ENCODE measurements at regions not wholly inside any gene's neighbourhood (a gene's known extent, or its start where the extent isn't known, plus 50 kb on each side); places are given as distances from the start of the nearest gene placed in this dataset.

- Histone ChIP-seq H3K9me3 (ENCODE audit: low read depth) (no peaks in the 10 kb centered on the region), H3K4me2 (no peak overlapping the region), H3F3A (ENCODE audit: low read depth) (no peaks in the 10 kb centered on the region), H3K27ac (no peak overlapping the region), H3K4me1 (no peaks in the 10 kb centered on the region), H4K20me1 (ENCODE audit: low read depth) (no peaks in the 10 kb centered on the region), H3K79me2 (ENCODE audit: low read depth) (no peaks in the 10 kb centered on the region), H3K4me3 (no peak overlapping the region), H2AFZ (replicated peaks) (no peak overlapping the region), H3K9ac (no peak overlapping the region), H3K36me3 (no peaks in the 10 kb centered on the region), H3K27me3 (no peaks in the 10 kb centered on the region)
- no peak for DNase-seq (ENCODE audit: low spot score)
- Mint-ChIP-seq H3K9me3 (no peaks in the 10 kb centered on the region), H3K4me1 (no peaks in the 10 kb centered on the region), H3K36me3 (no peaks in the 10 kb centered on the region), H3K4me3 (no peak overlapping the region), H3K27ac (no peak overlapping the region), H3K27me3 (ENCODE audit: insufficient read depth, low read depth) (no peaks in the 10 kb centered on the region)
- TF ChIP-seq EZH2phosphoT487 (IDR thresholded peaks at IDR 0.05) = no peak
- no peak for TF ChIP-seq EZH2 (IDR thresholded peaks at IDR 0.05)
- TF ChIP-seq CTCF (IDR thresholded peaks at IDR 0.05) = no peak
Measured at GRCh38 chr7:106767078-106767477, 98.0 kb upstream of the PIK3CG start.

- Mint-ChIP-seq H3K4me1 (no peaks in the 10 kb centered on the region), H3K4me3 (no peak overlapping the region), H3K27ac (no peak overlapping the region), H3K9me3 (no peaks in the 10 kb centered on the region), H3K27me3 (ENCODE audit: insufficient read depth, low read depth) (no peaks in the 10 kb centered on the region), H3K36me3 (no peaks in the 10 kb centered on the region)
- H3K9ac ChIP-seq = no peak overlapping the region
- H3K4me2 ChIP-seq = no peak overlapping the region
- H3K79me2 ChIP-seq (ENCODE audit: low read depth) = no peaks in the 10 kb centered on the region
- no peak for DNase-seq (ENCODE audit: low spot score)
- no peaks in the 10 kb centered on the region for H4K20me1 ChIP-seq (ENCODE audit: low read depth)
- no peak overlapping the region for H3K27ac ChIP-seq
- H3K36me3 ChIP-seq = no peaks in the 10 kb centered on the region
- no peaks in the 10 kb centered on the region for H3K4me1 ChIP-seq
- no peaks in the 10 kb centered on the region for H3K9me3 ChIP-seq (ENCODE audit: low read depth)
- no peak for TF ChIP-seq EZH2 (IDR thresholded peaks at IDR 0.05)
- TF ChIP-seq CTCF (IDR thresholded peaks at IDR 0.05) = no peak
- no peak for TF ChIP-seq EZH2phosphoT487 (IDR thresholded peaks at IDR 0.05)
- no peaks in the 10 kb centered on the region for H3F3A ChIP-seq (ENCODE audit: low read depth)
- no peaks in the 10 kb centered on the region for H3K27me3 ChIP-seq
- no peak overlapping the region for H2AFZ ChIP-seq (replicated peaks)
- no peak overlapping the region for H3K4me3 ChIP-seq
Measured at GRCh38 chr7:106767498-106768323, 97.4 kb upstream of the PIK3CG start.

GRCh38 chr7:106768324-106768751 lies 96.7 kb upstream of the PIK3CG start:
- Histone ChIP-seq H3K79me2 (ENCODE audit: low read depth) (no peaks in the 10 kb centered on the region), H3K4me3 (no peak overlapping the region), H3K9me3 (ENCODE audit: low read depth) (no peaks in the 10 kb centered on the region), H3K36me3 (no peaks in the 10 kb centered on the region), H3K4me2 (no peak overlapping the region), H3K27me3 (no peaks in the 10 kb centered on the region), H3K4me1 (no peaks in the 10 kb centered on the region), H2AFZ (replicated peaks) (no peak overlapping the region), H3K27ac (no peak overlapping the region), H3K9ac (no peak overlapping the region), H4K20me1 (ENCODE audit: low read depth) (no peaks in the 10 kb centered on the region), H3F3A (ENCODE audit: low read depth) (no peaks in the 10 kb centered on the region)
- Mint-ChIP-seq H3K4me1 (no peaks in the 10 kb centered on the region), H3K9me3 (no peaks in the 10 kb centered on the region), H3K36me3 (no peaks in the 10 kb centered on the region), H3K27me3 (ENCODE audit: insufficient read depth, low read depth) (no peaks in the 10 kb centered on the region), H3K4me3 (no peak overlapping the region), H3K27ac (no peak overlapping the region)
- no peak for TF ChIP-seq EZH2 (IDR thresholded peaks at IDR 0.05)
- no peak for TF ChIP-seq CTCF (IDR thresholded peaks at IDR 0.05)
- no peak for TF ChIP-seq EZH2phosphoT487 (IDR thresholded peaks at IDR 0.05)
- no peak for DNase-seq (ENCODE audit: low spot score)
